ENCODE measurements at regions not wholly inside any gene's neighbourhood (a gene's known extent, or its start where the extent isn't known, plus 50 kb on each side); places are given as distances from the start of the nearest gene placed in this dataset.
"Not testable (repeated sequence)": the region's sequence is repeated elsewhere in the genome, so short reads cannot be mapped to it uniquely, and the experiment has no call there.

GRCh38 chr12:84480803-84481202 lies 431.8 kb downstream of the SLC6A15 start:
- no peak overlapping the region for H3K4me3 Mint-ChIP-seq
- peaks cover 1 to 4% of the 10 kb centered on the region in 2 donors for H3K9me3 Mint-ChIP-seq
- H3K27me3 Mint-ChIP-seq (ENCODE audit: low read depth): no peaks in the 10 kb centered on the region
- DNase-seq (no peak), ATAC-seq (replicated peaks in 1 of 2) (no peak)
- H3K27ac Mint-ChIP-seq: no peak overlapping the region
- H3K4me1 Mint-ChIP-seq (ENCODE audit: low read depth): no peaks in the 10 kb centered on the region
- H3K36me3 Mint-ChIP-seq (ENCODE audit: insufficient read depth in 2 of 2): no peaks in the 10 kb centered on the region

GRCh38 chr12:84470361-84470760 lies 442.2 kb downstream of the SLC6A15 start:
- ATAC-seq (replicated peaks in 1 of 2): no peak
- H3K36me3 Mint-ChIP-seq (ENCODE audit: insufficient read depth in 2 of 2): no peaks in the 10 kb centered on the region
- no peaks in the 10 kb centered on the region for H3K27me3 Mint-ChIP-seq (ENCODE audit: low read depth)
- no peak overlapping the region for H3K27ac Mint-ChIP-seq
- no peak for DNase-seq
- H3K4me3 Mint-ChIP-seq: no peak overlapping the region
- peaks cover 0 to 2% of the 10 kb centered on the region in 2 donors for H3K9me3 Mint-ChIP-seq
- H3K4me1 Mint-ChIP-seq (ENCODE audit: low read depth): no peaks in the 10 kb centered on the region

GRCh38 chr12:84464616-84465015 lies 448.0 kb downstream of the SLC6A15 start:
- Mint-ChIP-seq H3K27me3 (ENCODE audit: low read depth) (no peaks in the 10 kb centered on the region), H3K9me3 (peaks cover 2% of the 10 kb centered on the region in 2 donors), H3K4me3 (no peak overlapping the region), H3K4me1 (ENCODE audit: low read depth) (no peaks in the 10 kb centered on the region), H3K36me3 (ENCODE audit: insufficient read depth in 2 of 2) (no peaks in the 10 kb centered on the region), H3K27ac (no peak overlapping the region)
- ATAC-seq (replicated peaks in 1 of 2) (no peak), DNase-seq (no peak)

- Mint-ChIP-seq H3K27me3 (ENCODE audit: low read depth) (no peaks in the 10 kb centered on the region), H3K4me3 (no peak overlapping the region), H3K4me1 (ENCODE audit: low read depth) (no peaks in the 10 kb centered on the region), H3K9me3 (peaks cover 2% of the 10 kb centered on the region in 2 donors), H3K36me3 (ENCODE audit: insufficient read depth in 2 of 2) (no peaks in the 10 kb centered on the region), H3K27ac (no peak overlapping the region)
- ATAC-seq (replicated peaks in 1 of 2) (no peak), DNase-seq (no peak)
Observed at GRCh38 chr12:84463741-84464495, 448.7 kb downstream of the SLC6A15 start.

- ATAC-seq (replicated peaks in 1 of 2) (no peak), DNase-seq (no peak)
- no peaks in the 10 kb centered on the region for H3K36me3 Mint-ChIP-seq (ENCODE audit: insufficient read depth in 2 of 2)
- H3K4me3 Mint-ChIP-seq: no peak overlapping the region
- no peaks in the 10 kb centered on the region for H3K27me3 Mint-ChIP-seq (ENCODE audit: low read depth)
- H3K27ac Mint-ChIP-seq: no peak overlapping the region
- peaks cover 0 to 2% of the 10 kb centered on the region in 2 donors for H3K9me3 Mint-ChIP-seq
- H3K4me1 Mint-ChIP-seq (ENCODE audit: low read depth): no peaks in the 10 kb centered on the region
Observed at GRCh38 chr12:84455598-84455997, 457.0 kb downstream of the SLC6A15 start.

GRCh38 chr12:84446478-84446877 lies 466.1 kb downstream of the SLC6A15 start:
- H3K36me3 Mint-ChIP-seq (ENCODE audit: insufficient read depth in 2 of 2); ATAC-seq (replicated peaks in 1 of 2); H3K9me3 Mint-ChIP-seq; H3K4me1 Mint-ChIP-seq (ENCODE audit: low read depth); DNase-seq; H3K27me3 Mint-ChIP-seq (ENCODE audit: low read depth); H3K4me3 Mint-ChIP-seq; H3K27ac Mint-ChIP-seq: not testable (repeated sequence)

- Mint-ChIP-seq H3K27ac (no peak overlapping the region), H3K9me3 (peaks cover 0 to 6% of the 10 kb centered on the region in 2 donors), H3K27me3 (ENCODE audit: low read depth) (no peaks in the 10 kb centered on the region), H3K36me3 (ENCODE audit: insufficient read depth in 2 of 2) (no peaks in the 10 kb centered on the region), H3K4me3 (no peak overlapping the region), H3K4me1 (ENCODE audit: low read depth) (no peaks in the 10 kb centered on the region)
- ATAC-seq (replicated peaks in 1 of 2) (no peak), DNase-seq (no peak)
Observed at GRCh38 chr12:84436134-84436533, 476.5 kb downstream of the SLC6A15 start.

GRCh38 chr12:84435682-84436081 lies 476.9 kb downstream of the SLC6A15 start:
- no peak for ATAC-seq (replicated peaks in 1 of 2)
- Mint-ChIP-seq H3K4me1 (ENCODE audit: low read depth) (no peaks in the 10 kb centered on the region), H3K27me3 (ENCODE audit: low read depth) (no peaks in the 10 kb centered on the region), H3K36me3 (ENCODE audit: insufficient read depth in 2 of 2) (no peaks in the 10 kb centered on the region), H3K27ac (no peak overlapping the region), H3K4me3 (no peak overlapping the region), H3K9me3 (peaks cover 0 to 6% of the 10 kb centered on the region in 2 donors)
- DNase-seq: no peak

GRCh38 chr12:84422340-84422739 lies 490.3 kb downstream of the SLC6A15 start:
- Mint-ChIP-seq H3K36me3 (ENCODE audit: insufficient read depth in 2 of 2) (no peaks in the 10 kb centered on the region), H3K9me3 (no peaks in the 10 kb centered on the region), H3K27me3 (ENCODE audit: low read depth) (no peaks in the 10 kb centered on the region), H3K4me1 (ENCODE audit: low read depth) (no peaks in the 10 kb centered on the region), H3K27ac (no peak overlapping the region), H3K4me3 (no peak overlapping the region)
- ATAC-seq (replicated peaks in 1 of 2) (no peak), DNase-seq (no peak)

- Mint-ChIP-seq H3K4me3 (no peak overlapping the region), H3K27me3 (ENCODE audit: low read depth) (no peaks in the 10 kb centered on the region), H3K36me3 (ENCODE audit: insufficient read depth in 2 of 2) (no peaks in the 10 kb centered on the region), H3K4me1 (ENCODE audit: low read depth) (no peaks in the 10 kb centered on the region), H3K27ac (no peak overlapping the region), H3K9me3 (no peaks in the 10 kb centered on the region)
- ATAC-seq (replicated peaks in 1 of 2): no peak
- DNase-seq: no peak
Observed at GRCh38 chr12:84421103-84421502, 491.5 kb downstream of the SLC6A15 start.

- no peak overlapping the region for H3K27ac Mint-ChIP-seq
- ATAC-seq (replicated peaks in 1 of 2) (no peak), DNase-seq (no peak)
- no peaks in the 10 kb centered on the region for H3K27me3 Mint-ChIP-seq (ENCODE audit: low read depth)
- no peaks in the 10 kb centered on the region for H3K4me1 Mint-ChIP-seq (ENCODE audit: low read depth)
- no peaks in the 10 kb centered on the region for H3K9me3 Mint-ChIP-seq
- no peak overlapping the region for H3K4me3 Mint-ChIP-seq
- H3K36me3 Mint-ChIP-seq (ENCODE audit: insufficient read depth in 2 of 2): no peaks in the 10 kb centered on the region
Observed at GRCh38 chr12:84416626-84417025, 496.0 kb downstream of the SLC6A15 start.

- no peaks in the 10 kb centered on the region for H3K27me3 Mint-ChIP-seq (ENCODE audit: low read depth)
- H3K27ac Mint-ChIP-seq: no peak overlapping the region
- H3K36me3 Mint-ChIP-seq (ENCODE audit: insufficient read depth in 2 of 2): no peaks in the 10 kb centered on the region
Observed at GRCh38 chr12:84415946-84416345, 496.7 kb downstream of the SLC6A15 start.

GRCh38 chr12:84413656-84414055 lies 498.9 kb downstream of the SLC6A15 start:
- Mint-ChIP-seq H3K4me3 (no peak overlapping the region), H3K4me1 (ENCODE audit: low read depth) (no peaks in the 10 kb centered on the region), H3K27me3 (ENCODE audit: low read depth) (no peaks in the 10 kb centered on the region), H3K9me3 (no peaks in the 10 kb centered on the region), H3K36me3 (ENCODE audit: insufficient read depth in 2 of 2) (no peaks in the 10 kb centered on the region), H3K27ac (no peak overlapping the region)
- ATAC-seq (replicated peaks in 1 of 2): no peak
- no peak for DNase-seq

More at GRCh38 chr12:84415946-84416345, 496.7 kb downstream of the SLC6A15 start:
- Mint-ChIP-seq H3K4me3 (no peak overlapping the region), H3K9me3 (no peaks in the 10 kb centered on the region), H3K4me1 (ENCODE audit: low read depth) (no peaks in the 10 kb centered on the region)
- DNase-seq (no peak), ATAC-seq (replicated peaks in 1 of 2) (no peak)

- no peaks in the 10 kb centered on the region for H3K36me3 Mint-ChIP-seq (ENCODE audit: insufficient read depth in 2 of 2)
- no peak overlapping the region for H3K27ac Mint-ChIP-seq
- no peaks in the 10 kb centered on the region for H3K27me3 Mint-ChIP-seq (ENCODE audit: low read depth)
- no peaks in the 10 kb centered on the region for H3K9me3 Mint-ChIP-seq
- H3K4me3 Mint-ChIP-seq: no peak overlapping the region
- DNase-seq: no peak
- H3K4me1 Mint-ChIP-seq (ENCODE audit: low read depth): no peaks in the 10 kb centered on the region
- no peak for ATAC-seq (replicated peaks in 1 of 2)
Observed at GRCh38 chr12:84412226-84412625, 500.4 kb downstream of the SLC6A15 start.
